B cell (primary cell): ENCODE measurements at regions not wholly inside any gene's neighbourhood (a gene's known extent, or its start where the extent isn't known, plus 50 kb on each side); places are given as distances from the start of the nearest gene placed in this dataset.

ENCODE experiments used
- ATAC-seq: fragments of 200-7000 bp; cut with Tn5 transposase; one replicate; pipeline ENCODE4 v1.10.0; 2021; ENCODE audit warnings: low read depth, mild to moderate bottlenecking, moderate number of reproducible peaks, moderate library complexity
- CTCF ChIA-PET: fragments of 350-600 bp; sonication (Branson Sonifier 250); formaldehyde crosslinking; loops from one replicate; lab custom pipeline; 2021; ENCODE audit warnings: antibody characterized with exemption, inconsistent platforms; lab: Charles Lee
- POLR2A ChIA-PET: fragments of 350-600 bp; sonication (Branson Sonifier 250); formaldehyde crosslinking; loops from one replicate; lab custom pipeline; 2021; ENCODE audit warnings: antibody characterized with exemption; lab: Charles Lee
- DNase-seq: peaks from one replicate; pipeline ENCODE4 v3.0.0; 2013
- H2AFZ ChIP-seq: 2 replicates; pipeline ENCODE4 v1.6.1; 2012; ENCODE audit warnings: mild to moderate bottlenecking, low read depth, low read length; ENCODE audit not compliant: insufficient read depth, poor library complexity, severe bottlenecking
- H3K27ac ChIP-seq, 2 donors: 1 replicate in 1 of 2; 2 replicates in 1 of 2; pipeline ENCODE4 v1.5.1; 2012 to 2013; ENCODE audit warnings: low read length in 2 of 2, mild to moderate bottlenecking in 2 of 2, moderate library complexity in 1 of 2
- H3K27me3 ChIP-seq, 4 experiments: fragments of 200-600 bp in 1 of 4; sonication (generic) in 1 of 4; replicated peaks in 1 of 4; 1 replicate in 2 of 4; 2 replicates in 2 of 4; pipeline versions ENCODE4 v1.6.1 to v1.7.0; 2013 to 2016; ENCODE audit warnings: low read length in 3 of 4, mild to moderate bottlenecking in 2 of 4, mixed read lengths in 1 of 4, moderate library complexity in 1 of 4; ENCODE audit not compliant: insufficient read depth in 4 of 4, control insufficient read depth in 3 of 4; ENCODE audit errors: control extremely low read depth in 1 of 4
- H3K36me3 ChIP-seq, 2 experiments: replicated peaks in 1 of 2; 1 replicate in 1 of 2; 2 replicates in 1 of 2; pipeline versions ENCODE4 v1.6.1 to v1.7.1; 2013; ENCODE audit warnings: low read length in 1 of 2; ENCODE audit not compliant: insufficient read depth in 2 of 2, control insufficient read depth in 1 of 2; ENCODE audit errors: control extremely low read depth in 1 of 2, extremely low read depth in 1 of 2
- H3K4me1 ChIP-seq, 2 donors: fragments of 200-600 bp in 1 of 2; sonication (generic) in 1 of 2; 1 replicate in 1 of 2; 2 replicates in 1 of 2; pipeline versions ENCODE4 v1.5.1 to v1.6.1; 2013 to 2017; ENCODE audit warnings: low read length in 2 of 2; ENCODE audit not compliant: control insufficient read depth in 2 of 2, insufficient read depth in 2 of 2
- H3K4me2 ChIP-seq: replicated peaks from 2 replicates; pipeline ENCODE3; 2012; ENCODE audit warnings: mild to moderate bottlenecking, low read depth, low read length; ENCODE audit not compliant: poor library complexity, severe bottlenecking
- H3K4me3 ChIP-seq, 5 experiments: fragments of 200-600 bp in 1 of 5; sonication (generic) in 1 of 5; 1 replicate in 3 of 5; 2 replicates in 2 of 5; pipeline versions ENCODE4 v1.5.1 to v1.7.0; 2011 to 2016; ENCODE audit warnings: low read length in 4 of 5, mild to moderate bottlenecking in 4 of 5, low read depth in 2 of 5, control low read depth in 1 of 5, moderate library complexity in 1 of 5; ENCODE audit not compliant: insufficient read depth in 1 of 5; ENCODE audit errors: control extremely low read depth in 1 of 5, extremely low read depth in 1 of 5
- H3K79me2 ChIP-seq: fragments of 200-600 bp; sonication (generic); one replicate; pipeline ENCODE4 v1.6.0; 2016; ENCODE audit warnings: low read length; ENCODE audit not compliant: control insufficient read depth, insufficient read depth
- H3K9ac ChIP-seq: fragments of 200-600 bp; sonication (generic); 2 replicates; pipeline ENCODE4 v1.6.1; 2017; ENCODE audit warnings: mild to moderate bottlenecking, low read length, moderate library complexity
- H3K9me3 ChIP-seq, 3 donors: one replicate each; pipeline versions ENCODE4 v1.6.1 to v1.7.1; 2013; ENCODE audit warnings: low read length in 2 of 3; ENCODE audit not compliant: control insufficient read depth in 2 of 3, insufficient read depth in 1 of 3; ENCODE audit errors: control extremely low read depth in 1 of 3
- H4K20me1 ChIP-seq: 2 replicates; pipeline ENCODE4 v1.6.0; 2012; ENCODE audit warnings: mild to moderate bottlenecking, low read length; ENCODE audit not compliant: insufficient read depth, control insufficient read depth, poor library complexity, severe bottlenecking
- H3K27ac Mint-ChIP-seq: one replicate; pipeline ENCODE4 v1.8.0; 2021; ENCODE audit warnings: mixed read lengths
- H3K27me3 Mint-ChIP-seq: one replicate; pipeline ENCODE4 v1.8.0; 2021; ENCODE audit warnings: mixed read lengths
- H3K4me1 Mint-ChIP-seq: one replicate; pipeline ENCODE4 v1.8.0; 2021; ENCODE audit warnings: mixed read lengths
- H3K4me3 Mint-ChIP-seq: one replicate; pipeline ENCODE4 v1.8.0; 2021; ENCODE audit warnings: mixed read lengths
- H3K9me3 Mint-ChIP-seq: one replicate; pipeline ENCODE4 v1.8.0; 2022; ENCODE audit warnings: mixed read lengths; ENCODE audit not compliant: insufficient read depth
- CTCF ChIP-seq: fragments of 200-600 bp; IDR thresholded peaks from one replicate; pipeline ENCODE4 v1.8.0; 2022; ENCODE audit warnings: antibody characterized with exemption, mild to moderate bottlenecking
- EZH2 ChIP-seq: IDR thresholded peaks from 2 replicates; pipeline ENCODE4 v1.6.1; 2012; ENCODE audit warnings: borderline replicate concordance, low read depth, mild to moderate bottlenecking, moderate library complexity, low read length; ENCODE audit not compliant: insufficient read depth, poor library complexity, severe bottlenecking
- WGBS: methylation state at CpG from one replicate; pipeline ENCODE4 v1.1.5; 2013; ENCODE audit warnings: missing lambda C conversion rate; ENCODE audit not compliant: insufficient coverage; 5-methylcytosine and 5-hydroxymethylcytosine counted together
- intact Hi-C: fragments of 100-400 bp; cut with micrococcal nuclease; formaldehyde crosslinking; loops from one replicate; pipeline ENCODE4 v1.10.0; 2022

- Histone ChIP-seq H3K79me2 (no peaks in the 10 kb centered on the region), H3K4me2 (no peak overlapping the region), H4K20me1 (no peaks in the 10 kb centered on the region), H2AFZ (no peak overlapping the region), H3K4me3 (no peak overlapping the region), H3K9me3 (no peaks in the 10 kb centered on the region), H3K27me3 (no peaks in the 10 kb centered on the region), H3K36me3 (no peaks in the 10 kb centered on the region), H3K4me1 (peaks cover 4% of the 10 kb centered on the region in 2 donors), H3K27ac (no peak overlapping the region), H3K9ac (no peak overlapping the region)
- Mint-ChIP-seq H3K27ac (no peak overlapping the region), H3K9me3 (no peaks in the 10 kb centered on the region), H3K4me1 (peaks cover 4% of the 10 kb centered on the region), H3K4me3 (no peak overlapping the region), H3K27me3 (no peaks in the 10 kb centered on the region)
- TF ChIP-seq EZH2 (no peak), CTCF (no peak)
- ChIA-PET CTCF (interaction anchor here (0.6 to 1.3 kb wide), 2 partner anchors 209 to 346 kb away, joined by 3 read pairs; no protein-coding TSS in a partner anchor), POLR2A (no interaction called here)
- WGBS = 100% methylated on average over 3 of the region's 3 CpGs
- no peak for DNase-seq
- ATAC-seq = no peak
- intact Hi-C loops = no loop called here
Observed at GRCh38 chr1:58869638-58870297, 85.9 kb upstream of the JUN start.

DNA sequence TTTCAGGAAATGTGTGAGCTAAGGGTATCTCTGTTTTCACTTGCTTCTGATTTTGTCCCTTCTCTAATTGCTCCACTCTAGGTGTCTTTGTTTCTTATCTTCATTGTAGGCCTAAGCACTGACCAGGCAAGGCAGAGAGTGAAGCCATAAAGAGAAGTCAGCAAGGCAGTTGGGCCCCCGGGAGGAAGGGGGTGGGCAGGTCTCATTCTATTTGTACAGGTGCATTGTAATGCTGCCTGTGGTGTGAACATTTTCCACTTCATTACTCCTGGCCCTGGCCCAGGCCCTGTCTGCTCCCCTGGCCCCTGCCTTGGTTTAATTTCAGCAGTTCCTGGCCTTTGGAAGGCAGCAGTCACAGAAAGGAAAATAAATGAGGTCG is 86.4 kb upstream of the JUN start:
- H2AFZ ChIP-seq = no peak overlapping the region
- no peak overlapping the region for H3K9ac ChIP-seq
- no peak for DNase-seq
- no peaks in the 10 kb centered on the region for H3K36me3 ChIP-seq
- no peaks in the 10 kb centered on the region for H3K27me3 Mint-ChIP-seq
- intact Hi-C loops = no loop called here
- H3K27ac ChIP-seq = no peak overlapping the region
- no peak overlapping the region for H3K27ac Mint-ChIP-seq
- TF ChIP-seq EZH2 (no peak), CTCF (no peak)
- no peaks in the 10 kb centered on the region for H3K9me3 ChIP-seq
- H3K9me3 Mint-ChIP-seq = no peaks in the 10 kb centered on the region
- POLR2A ChIA-PET = no interaction called here
- H3K4me2 ChIP-seq = no peak overlapping the region
- no CpG with 5 or more reads among the region's 2 CpGs for WGBS
- no peak overlapping the region for H3K4me3 ChIP-seq
- CTCF ChIA-PET = interaction anchor here (1.3 kb wide), 1 partner anchor 208 kb away, joined by 3 read pairs; no protein-coding TSS in a partner anchor
- H3K4me3 Mint-ChIP-seq = no peak overlapping the region
- peaks cover 4% of the 10 kb centered on the region in 2 donors for H3K4me1 ChIP-seq
- peaks cover 4% of the 10 kb centered on the region for H3K4me1 Mint-ChIP-seq
- ATAC-seq = no peak
- no peaks in the 10 kb centered on the region for H3K79me2 ChIP-seq
- H4K20me1 ChIP-seq = no peaks in the 10 kb centered on the region
- H3K27me3 ChIP-seq = no peaks in the 10 kb centered on the region
